ENCODE measurements at regions not wholly inside any gene's neighbourhood (a gene's known extent, or its start where the extent isn't known, plus 50 kb on each side); places are given as distances from the start of the nearest gene placed in this dataset.

GRCh38 chr3:63192248-63192647, 85.9 kb upstream of the SYNPR start:
- Histone ChIP-seq H3K27ac (replicated peaks) (no peak overlapping the region), H3K4me3 (replicated peaks; ENCODE audit: insufficient read depth, low read length) (no peak overlapping the region), H3K27me3 (ENCODE audit: insufficient read depth, poor library complexity, severe bottlenecking) (peaks cover 3% of the 10 kb centered on the region)
- no peak for DNase-seq (ENCODE audit: low read depth in 1 of 2, low spot score in 1 of 2)
- TF ChIP-seq REST (IDR thresholded peaks at IDR 0.05; ENCODE audit: insufficient replicate concordance, low read depth) (no peak), POLR2AphosphoS5 (IDR thresholded peaks at IDR 0.05; ENCODE audit: low read depth) (no peak), GABPA (IDR thresholded peaks at IDR 0.05; ENCODE audit: low read depth) (no peak), SPI1 (IDR thresholded peaks at IDR 0.05; ENCODE audit: borderline replicate concordance, low read depth) (no peak), CTCF (IDR thresholded peaks at IDR 0.05; ENCODE audit: insufficient read depth, low read length) (no peak)

GRCh38 chr3:63193647-63194046, 84.5 kb upstream of the SYNPR start:
- no peak for TF ChIP-seq SPI1 (IDR thresholded peaks at IDR 0.05; ENCODE audit: borderline replicate concordance, low read depth)
- TF ChIP-seq REST (IDR thresholded peaks at IDR 0.05; ENCODE audit: insufficient replicate concordance, low read depth) = no peak
- no peak for TF ChIP-seq CTCF (IDR thresholded peaks at IDR 0.05; ENCODE audit: insufficient read depth, low read length)
- TF ChIP-seq POLR2AphosphoS5 (IDR thresholded peaks at IDR 0.05; ENCODE audit: low read depth) = no peak
- TF ChIP-seq GABPA (IDR thresholded peaks at IDR 0.05; ENCODE audit: low read depth) = no peak
- DNase-seq (ENCODE audit: low read depth in 1 of 2, low spot score in 1 of 2) = no peak
- Histone ChIP-seq H3K27ac (replicated peaks) (no peak overlapping the region), H3K4me3 (replicated peaks; ENCODE audit: insufficient read depth, low read length) (no peak overlapping the region), H3K27me3 (ENCODE audit: insufficient read depth, poor library complexity, severe bottlenecking) (no peaks in the 10 kb centered on the region)

GRCh38 chr3:63199606-63200005, 78.5 kb upstream of the SYNPR start:
- no peak for DNase-seq (ENCODE audit: low read depth in 1 of 2, low spot score in 1 of 2)

More at GRCh38 chr3:63199606-63200005, 78.5 kb upstream of the SYNPR start:
- no peak for TF ChIP-seq POLR2AphosphoS5 (IDR thresholded peaks at IDR 0.05; ENCODE audit: low read depth)
- TF ChIP-seq SPI1 (IDR thresholded peaks at IDR 0.05; ENCODE audit: borderline replicate concordance, low read depth) = no peak
- no peak for TF ChIP-seq CTCF (IDR thresholded peaks at IDR 0.05; ENCODE audit: insufficient read depth, low read length)
- no peak for TF ChIP-seq REST (IDR thresholded peaks at IDR 0.05; ENCODE audit: insufficient replicate concordance, low read depth)
- no peak for TF ChIP-seq GABPA (IDR thresholded peaks at IDR 0.05; ENCODE audit: low read depth)
- Histone ChIP-seq H3K27me3 (ENCODE audit: insufficient read depth, poor library complexity, severe bottlenecking) (no peaks in the 10 kb centered on the region), H3K27ac (replicated peaks) (no peak overlapping the region), H3K4me3 (replicated peaks; ENCODE audit: insufficient read depth, low read length) (no peak overlapping the region)

All from HL-60 (cell line).